Psoas muscle (tissue), 7 donors: ENCODE measurements at regions not wholly inside any gene's neighbourhood (a gene's known extent, or its start where the extent isn't known, plus 50 kb on each side); places are given as distances from the start of the nearest gene placed in this dataset.
"Not testable (repeated sequence)": the region's sequence is repeated elsewhere in the genome, so short reads cannot be mapped to it uniquely, and the experiment has no call there.

Experiments
- ATAC-seq, 4 donors: fragments of 200-7000 bp; cut with Tn5 transposase; one replicate each; pipeline ENCODE4 v1.9.1; 2020; ENCODE audit warnings: moderate library complexity in 3 of 4, mild to moderate bottlenecking in 2 of 4
- DNase-seq, 2 donors: peaks; one replicate each; pipeline ENCODE4 v3.0.0-alpha.2; 2020
- H3K27ac ChIP-seq: fragments of 200-600 bp; one replicate; pipeline ENCODE4 v1.8.0; 2022
- H3K27me3 ChIP-seq, 3 donors: fragments of 200-600 bp in 1 of 3; one replicate each; pipeline versions ENCODE4 v1.6.1 to v1.8.0; 2013 to 2022; ENCODE audit warnings: low read length in 2 of 3, mild to moderate bottlenecking in 2 of 3, moderate library complexity in 1 of 3; ENCODE audit not compliant: insufficient read depth in 3 of 3
- H3K36me3 ChIP-seq, 2 donors: fragments of 200-600 bp in 1 of 2; one replicate each; pipeline versions ENCODE4 v1.6.1 to v1.8.0; 2013 to 2022; ENCODE audit warnings: low read depth in 1 of 2, mild to moderate bottlenecking in 1 of 2, moderate library complexity in 1 of 2; ENCODE audit not compliant: insufficient read depth in 1 of 2
- H3K4me1 ChIP-seq: fragments of 200-600 bp; one replicate; pipeline ENCODE4 v1.8.0; 2022
- H3K4me3 ChIP-seq: fragments of 200-600 bp; one replicate; pipeline ENCODE4 v1.8.0; 2022; ENCODE audit warnings: mild to moderate bottlenecking
- H3K9me3 ChIP-seq: fragments of 200-600 bp; one replicate; pipeline ENCODE4 v1.8.0; 2022
- WGBS, 3 donors: extraction: QIAGEN DNeasy Blood & Tissue Kit; methylation state at CpG; one replicate each; pipeline versions ENCODE4 v1.1.6 to v1.1.7; 2013; 5-methylcytosine and 5-hydroxymethylcytosine counted together
- intact Hi-C, 2 donors: fragments of 100-400 bp; cut with DNase I; formaldehyde crosslinking; loops; one replicate each; pipeline versions ENCODE4 v1.11.0 to v1.14.2; 2022
- TF ChIP-seq, protein P1 (sequence below): fragments of 200-600 bp; IDR thresholded peaks from one replicate; pipeline ENCODE4 v1.8.0; 2022; ENCODE audit warnings: antibody characterized with exemption
- donor health status: healthy with polysubstance abuse.
- donor health status: DM: no; HTN: no; CAD: no; lungs with moderate emphysema.
- donor health status: Bipolar disorder and iron deficiency.
- donor health status: healthy.
- donor health status: DM: yes; HTN: yes; CAD: no.
- donor health status: DM: no; HTN: no; CAD: no.
- donor health status: DM: yes; HTN: yes; CAD: no.

DNA sequence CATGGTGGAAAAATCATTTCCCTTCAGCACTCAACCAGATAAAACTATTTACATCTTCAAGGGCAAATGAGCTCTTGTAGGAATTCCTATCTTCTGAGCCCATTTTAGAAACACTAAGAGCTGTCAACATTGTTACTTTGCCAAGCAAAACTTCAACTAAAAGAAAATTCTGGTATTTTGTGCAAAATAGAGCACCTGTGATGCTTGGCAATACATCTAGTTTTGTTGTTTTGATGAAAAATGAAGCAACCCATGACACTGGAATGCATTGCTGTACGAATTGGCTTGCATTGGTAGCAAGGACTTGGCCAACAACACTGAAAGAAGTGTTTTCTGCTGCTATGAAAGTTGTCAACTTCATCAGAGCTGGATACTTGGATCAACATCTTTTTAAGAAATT, 194.4 kb downstream of the COX18 start:
- H3K27ac ChIP-seq: no peak overlapping the region
- 13 to 26% (median 23%) methylated on average over 1 of the region's 1 CpG for WGBS, 3 donors
- TF ChIP-seq, protein P1, sequence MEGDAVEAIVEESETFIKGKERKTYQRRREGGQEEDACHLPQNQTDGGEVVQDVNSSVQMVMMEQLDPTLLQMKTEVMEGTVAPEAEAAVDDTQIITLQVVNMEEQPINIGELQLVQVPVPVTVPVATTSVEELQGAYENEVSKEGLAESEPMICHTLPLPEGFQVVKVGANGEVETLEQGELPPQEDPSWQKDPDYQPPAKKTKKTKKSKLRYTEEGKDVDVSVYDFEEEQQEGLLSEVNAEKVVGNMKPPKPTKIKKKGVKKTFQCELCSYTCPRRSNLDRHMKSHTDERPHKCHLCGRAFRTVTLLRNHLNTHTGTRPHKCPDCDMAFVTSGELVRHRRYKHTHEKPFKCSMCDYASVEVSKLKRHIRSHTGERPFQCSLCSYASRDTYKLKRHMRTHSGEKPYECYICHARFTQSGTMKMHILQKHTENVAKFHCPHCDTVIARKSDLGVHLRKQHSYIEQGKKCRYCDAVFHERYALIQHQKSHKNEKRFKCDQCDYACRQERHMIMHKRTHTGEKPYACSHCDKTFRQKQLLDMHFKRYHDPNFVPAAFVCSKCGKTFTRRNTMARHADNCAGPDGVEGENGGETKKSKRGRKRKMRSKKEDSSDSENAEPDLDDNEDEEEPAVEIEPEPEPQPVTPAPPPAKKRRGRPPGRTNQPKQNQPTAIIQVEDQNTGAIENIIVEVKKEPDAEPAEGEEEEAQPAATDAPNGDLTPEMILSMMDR: no peak
- no peak overlapping the region for H3K4me3 ChIP-seq
- no peaks in the 10 kb centered on the region for H3K36me3 ChIP-seq
- intact Hi-C loops: no loop called here
- DNase-seq: no peak
- H3K9me3 ChIP-seq: no peaks in the 10 kb centered on the region
- H3K4me1 ChIP-seq: no peaks in the 10 kb centered on the region
- H3K27me3 ChIP-seq: no peaks in the 10 kb centered on the region
- peak in 1 of 4 donors; percentile 24 for ATAC-seq

DNA sequence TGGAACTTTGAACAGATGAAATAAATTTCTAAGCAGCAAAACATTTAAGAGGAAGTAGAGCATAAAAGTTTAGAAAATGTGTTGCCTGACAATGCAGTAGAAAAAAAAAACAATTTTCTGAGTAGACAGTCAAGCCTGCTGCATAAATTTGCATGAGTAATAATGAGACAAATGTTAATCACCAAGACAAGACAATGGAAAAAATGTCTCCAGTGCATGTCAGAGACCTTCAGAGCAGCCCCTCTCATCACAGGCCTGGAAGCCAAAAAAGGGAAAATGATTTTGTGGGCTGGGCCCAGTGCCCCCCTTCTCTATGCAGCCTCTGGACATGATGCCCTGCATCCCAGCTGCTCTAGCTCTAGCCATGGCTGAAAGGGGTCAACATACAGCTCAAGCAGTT, 204.6 kb downstream of the COX18 start:
- H3K27ac ChIP-seq: no peak overlapping the region
- no peak for ATAC-seq

DNA sequence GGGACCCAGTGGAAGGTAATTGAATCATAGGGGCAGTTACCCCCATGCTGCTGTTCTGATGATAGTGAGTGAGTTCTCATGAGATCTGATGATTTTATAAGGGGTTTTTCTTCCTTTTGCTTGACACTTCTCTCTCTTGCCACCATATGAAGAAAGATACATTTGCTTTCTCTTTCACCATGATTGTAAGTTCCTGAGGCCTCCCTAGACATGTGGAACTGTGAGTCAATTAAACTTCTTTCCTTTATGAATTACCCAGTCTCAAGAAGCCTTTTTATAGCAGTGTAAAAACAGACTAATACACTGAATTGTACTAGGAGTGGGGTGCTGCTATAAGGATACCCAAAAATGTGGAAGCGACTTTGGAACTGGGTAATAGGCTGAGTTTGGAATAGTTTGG, 205.2 kb downstream of the COX18 start:
- WGBS, 3 donors: 71 to 90% (median 87%) methylated on average over 1 of the region's 1 CpG
- intact Hi-C loops, H3K9me3 ChIP-seq, H3K27ac ChIP-seq, DNase-seq, H3K27me3 ChIP-seq, H3K4me1 ChIP-seq, ATAC-seq, H3K36me3 ChIP-seq, H3K4me3 ChIP-seq: not testable (repeated sequence)

More for the DNA sequence above, 204.6 kb downstream of the COX18 start:
- TF ChIP-seq, protein P1: no peak
- H3K36me3 ChIP-seq: no peaks in the 10 kb centered on the region
- intact Hi-C loops: no loop called here
- H3K27me3 ChIP-seq: no peaks in the 10 kb centered on the region
- no peaks in the 10 kb centered on the region for H3K4me1 ChIP-seq
- no peaks in the 10 kb centered on the region for H3K9me3 ChIP-seq
- no peak for DNase-seq
- H3K4me3 ChIP-seq: no peak overlapping the region

DNA sequence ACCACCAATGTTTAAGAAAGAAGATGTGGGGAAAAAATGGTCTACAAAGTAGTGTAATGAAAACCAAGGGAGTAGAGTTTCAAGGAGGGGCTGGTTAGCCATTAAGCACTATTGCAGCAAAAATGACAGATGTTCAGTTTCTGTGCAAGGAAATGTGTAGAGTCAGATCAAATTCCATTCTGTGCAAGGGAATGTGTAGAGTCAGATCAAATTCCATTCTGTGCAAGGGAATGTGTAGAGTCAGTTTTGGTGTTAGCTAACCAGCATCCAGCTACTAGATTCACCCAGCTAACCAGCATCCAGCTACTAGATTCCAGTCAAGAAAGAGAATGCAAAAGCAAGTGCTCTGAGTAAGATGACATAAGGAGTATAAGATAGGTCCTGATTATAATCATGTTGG, 208.8 kb downstream of the COX18 start:
- Histone ChIP-seq H3K36me3 (no peaks in the 10 kb centered on the region), H3K27me3 (no peaks in the 10 kb centered on the region), H3K27ac (no peak overlapping the region), H3K4me3 (no peak overlapping the region), H3K4me1 (no peaks in the 10 kb centered on the region), H3K9me3 (no peaks in the 10 kb centered on the region)
- no peak for DNase-seq
- intact Hi-C loops: no loop called here
- TF ChIP-seq, protein P1: no peak
- ATAC-seq: no peak

DNA sequence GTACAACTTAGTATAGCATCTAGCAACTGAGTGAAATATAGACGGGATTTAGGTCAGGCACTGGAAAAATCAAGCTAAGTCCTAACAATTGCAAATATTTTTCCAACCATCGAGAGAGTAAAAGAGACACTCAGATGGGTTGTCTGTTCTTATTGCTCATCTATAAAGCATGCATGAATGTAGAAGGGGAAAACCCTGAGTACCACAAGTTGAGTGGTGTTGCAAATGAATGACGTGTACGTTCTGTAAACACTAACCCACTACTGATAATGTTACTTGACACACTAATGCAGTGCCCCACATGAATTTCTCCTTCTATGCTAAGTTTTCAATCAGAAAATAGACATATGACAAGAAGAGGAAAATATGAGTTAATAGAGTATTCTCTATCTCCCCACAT, 211.2 kb downstream of the COX18 start:
- DNase-seq (no peak), ATAC-seq (no peak)
- intact Hi-C loops: no loop called here
- TF ChIP-seq, protein P1: no peak
- Histone ChIP-seq H3K4me3 (no peak overlapping the region), H3K36me3 (no peaks in the 10 kb centered on the region), H3K27ac (no peak overlapping the region), H3K27me3 (no peaks in the 10 kb centered on the region), H3K9me3 (no peaks in the 10 kb centered on the region), H3K4me1 (no peaks in the 10 kb centered on the region)
- 76 to 80% (median 77%) methylated on average over 4 of the region's 4 CpGs for WGBS, 3 donors
